ENCODE measurements at regions not wholly inside any gene's neighbourhood (a gene's known extent, or its start where the extent isn't known, plus 50 kb on each side); places are given as distances from the start of the nearest gene placed in this dataset.
"Not testable (repeated sequence)": the region's sequence is repeated elsewhere in the genome, so short reads cannot be mapped to it uniquely, and the experiment has no call there.

DNA sequence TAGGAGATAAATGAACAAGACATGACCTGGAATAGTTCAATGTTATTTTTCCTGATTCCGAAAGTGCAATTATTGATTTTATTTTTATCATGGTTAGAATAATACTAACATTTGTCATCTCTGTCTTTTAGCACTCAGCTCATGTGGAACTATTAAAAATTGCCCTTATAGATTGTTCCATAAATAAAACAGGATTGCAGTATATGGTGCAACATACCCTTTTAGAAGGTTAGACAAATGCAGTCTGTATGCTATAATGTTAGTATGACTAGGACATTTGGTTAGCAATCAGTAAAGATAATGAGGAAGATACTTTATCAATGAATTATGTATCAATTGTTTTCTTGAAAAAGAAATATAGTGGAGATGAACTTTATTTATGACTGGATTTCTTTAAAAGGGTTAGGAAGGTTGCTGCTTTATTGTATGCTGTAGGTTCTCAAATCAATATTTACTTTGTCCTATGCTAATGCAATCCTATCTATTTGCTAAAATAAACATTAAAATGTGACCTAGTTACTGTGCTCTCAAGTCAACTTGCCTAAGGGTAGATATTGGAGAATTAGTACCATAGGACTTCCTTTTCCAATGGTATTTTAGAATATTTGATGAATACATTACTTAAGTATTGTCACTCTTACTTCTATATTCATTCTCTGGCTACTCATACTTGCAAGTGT lies 348.9 kb upstream of the ISL1 start:
- no peak for DNase-seq

GRCh38 chr5:51039424-51040329 lies 343.6 kb upstream of the ISL1 start:
- DNase-seq, result no peak

DNA sequence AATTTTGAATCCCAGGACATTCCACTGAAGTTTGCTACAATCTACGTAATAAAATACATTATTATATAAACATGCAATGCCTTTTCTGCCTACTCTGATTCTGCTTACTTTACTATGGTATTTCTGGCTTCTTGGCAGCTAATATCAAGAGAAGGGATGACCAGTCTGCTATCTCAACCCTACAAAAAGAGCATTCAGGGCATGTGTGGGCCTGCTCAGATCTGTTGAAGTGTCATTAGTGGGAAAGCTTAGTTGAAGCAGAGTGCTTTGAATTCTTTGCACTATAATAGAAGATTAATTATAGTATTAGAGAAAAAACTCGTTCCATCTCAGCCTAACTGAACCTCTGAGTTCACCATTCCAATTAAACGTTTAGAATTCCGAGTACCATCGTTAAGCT lies 339.5 kb upstream of the ISL1 start:
- DNase-seq, result no peak

- no peak for DNase-seq
Observed at GRCh38 chr5:51047369-51047768, 335.9 kb upstream of the ISL1 start.

GRCh38 chr5:51053361-51053760 lies 329.9 kb upstream of the ISL1 start:
- no peak for DNase-seq

DNA sequence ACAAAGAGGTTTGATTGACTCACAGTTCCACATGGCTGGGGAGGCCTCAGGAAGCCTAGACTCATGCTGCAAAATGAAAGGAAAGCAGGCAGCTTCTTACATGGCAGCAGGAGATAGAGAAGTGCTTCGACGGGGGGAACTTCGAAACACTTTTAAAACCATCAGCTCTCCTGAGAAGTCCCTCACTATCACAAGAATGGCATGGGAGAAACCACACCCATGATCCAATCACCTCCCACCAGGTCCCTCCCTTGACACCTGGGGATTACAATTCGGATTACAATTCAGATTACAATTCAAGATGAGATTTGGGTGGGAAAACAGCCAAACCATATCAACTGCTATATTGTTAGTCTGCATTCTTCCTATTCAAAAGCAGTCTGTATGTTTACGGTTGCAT lies 322.3 kb upstream of the ISL1 start:
- DNase-seq, result no peak

DNA sequence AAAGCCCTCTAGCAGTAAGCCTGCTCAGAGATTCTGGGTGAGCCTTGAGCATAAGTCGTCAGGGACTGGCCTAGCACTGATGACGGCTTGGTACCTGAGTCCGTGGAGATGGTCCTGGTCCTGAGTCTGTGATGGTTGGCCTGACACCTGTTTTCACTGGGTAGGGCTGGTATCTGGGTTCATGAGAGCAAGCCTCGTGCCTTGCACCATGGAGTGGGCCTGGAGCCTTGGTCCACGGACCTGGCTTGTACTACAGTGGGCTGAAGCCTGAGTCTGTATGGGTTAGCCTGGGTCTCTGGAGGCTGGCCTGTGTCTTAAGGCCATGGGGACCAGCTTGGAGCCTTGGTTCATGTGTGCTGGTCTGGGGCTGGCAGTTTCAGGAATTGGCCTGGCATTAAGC lies 310.3 kb upstream of the ISL1 start:
- no peak for DNase-seq

GRCh38 chr5:51082741-51083140 lies 300.5 kb upstream of the ISL1 start:
- DNase-seq, result no peak

GRCh38 chr5:51091816-51092215 lies 291.4 kb upstream of the ISL1 start:
- no peak for DNase-seq

- DNase-seq, result no peak
Observed at GRCh38 chr5:51095486-51095885, 287.8 kb upstream of the ISL1 start.

GRCh38 chr5:51096859-51097258 lies 286.4 kb upstream of the ISL1 start:
- DNase-seq, result no peak

DNA sequence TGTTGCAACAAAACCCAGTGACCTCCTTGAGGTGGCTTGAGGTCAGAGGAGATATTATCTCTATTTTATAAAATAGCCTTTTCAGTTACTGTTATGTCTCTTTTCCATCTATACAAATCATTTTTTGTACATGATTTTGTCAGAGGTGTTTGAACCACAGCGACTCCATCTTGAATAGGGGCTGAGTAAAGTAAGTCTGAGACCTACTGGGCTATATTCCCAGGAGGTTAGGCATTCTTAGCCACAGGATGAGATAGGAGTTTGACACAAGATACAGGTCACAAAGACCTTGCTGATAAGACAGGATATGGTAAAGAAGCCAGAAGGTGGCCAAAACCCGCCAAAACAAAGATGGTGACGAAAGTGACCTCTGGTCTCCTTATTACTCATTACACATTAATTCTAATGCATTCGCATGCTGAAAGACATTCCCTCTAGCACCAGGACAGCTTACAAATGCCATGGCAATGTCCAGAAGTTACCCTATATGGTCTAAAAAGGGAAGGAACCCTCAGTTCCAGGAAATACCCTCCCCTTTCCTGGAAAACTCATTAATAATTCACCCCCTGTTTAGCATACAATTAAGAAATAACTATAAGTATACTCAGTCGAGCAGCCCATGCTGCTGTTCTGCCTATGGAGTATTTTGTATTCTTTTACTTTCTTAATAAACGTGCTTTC lies 283.9 kb upstream of the ISL1 start:
- no peak for DNase-seq

- no peak for DNase-seq
Observed at GRCh38 chr5:51104556-51104955, 278.7 kb upstream of the ISL1 start.

- no peak for DNase-seq
Observed at GRCh38 chr5:51109786-51110410, 273.4 kb upstream of the ISL1 start.

DNA sequence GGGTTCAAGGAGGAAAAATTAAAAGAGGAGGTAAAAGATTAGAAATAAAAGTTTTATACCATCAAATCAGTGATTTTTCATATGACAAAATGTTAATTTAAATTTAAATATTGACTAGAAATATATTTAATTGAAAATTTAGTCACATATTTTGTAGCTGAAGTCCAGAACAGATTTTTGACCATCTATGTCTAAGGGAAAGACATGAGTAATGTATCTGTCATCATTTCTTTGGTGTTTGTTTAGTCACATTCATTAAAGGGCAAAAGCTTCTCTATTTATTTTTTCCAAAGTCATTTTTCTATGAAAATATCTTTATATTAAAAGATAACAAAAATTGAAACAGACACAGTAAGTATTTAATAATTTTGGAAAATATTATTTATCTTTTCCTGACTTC lies 252.0 kb upstream of the ISL1 start:
- no peak for DNase-seq

DNA sequence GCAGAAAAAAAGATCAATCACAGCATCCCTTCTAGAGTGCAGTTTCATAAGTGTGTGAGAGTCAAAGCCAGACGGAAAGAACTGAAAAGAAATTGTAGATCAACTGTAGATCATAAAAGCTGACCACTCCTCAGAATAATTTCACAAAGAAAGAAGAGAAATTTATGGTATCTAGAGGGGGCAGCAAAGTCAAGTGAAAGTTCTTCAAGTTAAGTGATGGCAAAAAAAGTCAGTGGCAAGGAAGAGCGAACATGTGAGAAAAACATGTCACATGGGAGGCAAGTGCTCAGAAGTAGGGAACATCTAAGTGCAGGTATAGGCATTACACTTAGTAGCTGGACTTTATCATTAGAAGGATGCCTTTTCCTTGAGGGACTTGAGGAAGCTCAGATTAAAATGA lies 245.1 kb upstream of the ISL1 start:
- DNase-seq, result no peak

GRCh38 chr5:51148437-51148836 lies 234.8 kb upstream of the ISL1 start:
- no peak for DNase-seq

DNA sequence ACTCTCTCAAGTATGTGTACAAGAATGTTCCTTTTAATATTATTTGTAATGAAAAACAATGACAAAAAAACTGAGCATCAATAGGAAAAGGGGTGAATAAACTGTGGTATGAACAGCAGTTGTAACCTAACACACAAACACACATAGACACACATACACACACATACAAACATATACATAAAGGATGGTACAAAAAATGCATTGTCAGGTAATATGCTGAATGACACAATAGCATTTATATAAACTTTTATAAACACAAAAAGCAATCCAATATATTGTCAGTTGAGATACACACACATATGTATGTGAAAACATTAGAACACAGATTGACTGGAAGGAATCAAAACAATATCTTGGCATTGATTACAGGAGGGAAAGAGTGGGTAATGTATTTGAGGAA lies 227.0 kb upstream of the ISL1 start:
- DNase-seq, result no peak

DNA sequence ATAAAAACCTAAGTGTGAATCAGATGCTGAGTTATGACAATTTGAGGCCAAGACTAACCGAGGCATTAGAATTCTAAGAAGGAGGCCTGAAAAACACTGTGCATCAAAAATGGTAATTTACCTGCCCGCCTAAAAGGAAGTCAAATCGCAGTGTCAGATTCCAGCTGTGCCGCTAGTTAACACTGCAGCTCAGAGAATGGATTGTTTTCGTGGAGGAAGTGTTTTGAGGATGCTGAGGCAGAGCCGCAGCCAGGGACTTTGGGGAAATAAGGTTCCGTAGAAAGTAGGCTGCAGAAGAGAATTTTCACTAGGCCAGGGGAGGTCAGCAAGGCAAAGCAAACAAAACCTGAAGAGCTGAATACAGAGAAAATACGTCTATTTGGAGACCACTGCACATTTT lies 226.4 kb upstream of the ISL1 start:
- no peak for DNase-seq

GRCh38 chr5:51159164-51159563 lies 224.1 kb upstream of the ISL1 start:
- no peak for DNase-seq

DNA sequence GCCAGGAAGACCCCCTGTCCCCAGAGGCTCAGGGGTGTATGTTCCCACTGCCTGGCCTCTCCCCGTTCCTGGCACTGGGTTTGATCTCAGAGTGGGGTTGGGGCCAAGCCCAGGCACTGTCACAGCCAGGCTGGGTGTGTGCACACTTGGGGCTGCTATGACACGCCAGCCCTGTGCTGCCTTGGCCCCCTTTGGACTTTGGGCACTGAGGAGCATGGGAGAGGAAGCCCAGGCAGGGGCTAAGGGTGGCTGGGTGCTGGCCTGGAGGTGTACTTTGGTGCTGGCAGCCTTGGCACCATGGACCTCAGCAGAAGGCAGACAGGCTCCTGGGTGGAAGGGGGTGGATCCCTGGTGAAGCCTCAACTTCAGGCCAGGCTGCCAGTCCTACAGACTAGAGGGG lies 223.6 kb upstream of the ISL1 start:
- no peak for DNase-seq

GRCh38 chr5:51162245-51162644 lies 221.0 kb upstream of the ISL1 start:
- no peak for DNase-seq

GRCh38 chr5:51165621-51166020 lies 217.6 kb upstream of the ISL1 start:
- not testable (repeated sequence) for DNase-seq

Measured in CD4-positive, alpha-beta T cell treated with Interleukin-4 for 1 hour (primary cell).